ENCODE measurements at regions not wholly inside any gene's neighbourhood (a gene's known extent, or its start where the extent isn't known, plus 50 kb on each side); places are given as distances from the start of the nearest gene placed in this dataset.

DNA sequence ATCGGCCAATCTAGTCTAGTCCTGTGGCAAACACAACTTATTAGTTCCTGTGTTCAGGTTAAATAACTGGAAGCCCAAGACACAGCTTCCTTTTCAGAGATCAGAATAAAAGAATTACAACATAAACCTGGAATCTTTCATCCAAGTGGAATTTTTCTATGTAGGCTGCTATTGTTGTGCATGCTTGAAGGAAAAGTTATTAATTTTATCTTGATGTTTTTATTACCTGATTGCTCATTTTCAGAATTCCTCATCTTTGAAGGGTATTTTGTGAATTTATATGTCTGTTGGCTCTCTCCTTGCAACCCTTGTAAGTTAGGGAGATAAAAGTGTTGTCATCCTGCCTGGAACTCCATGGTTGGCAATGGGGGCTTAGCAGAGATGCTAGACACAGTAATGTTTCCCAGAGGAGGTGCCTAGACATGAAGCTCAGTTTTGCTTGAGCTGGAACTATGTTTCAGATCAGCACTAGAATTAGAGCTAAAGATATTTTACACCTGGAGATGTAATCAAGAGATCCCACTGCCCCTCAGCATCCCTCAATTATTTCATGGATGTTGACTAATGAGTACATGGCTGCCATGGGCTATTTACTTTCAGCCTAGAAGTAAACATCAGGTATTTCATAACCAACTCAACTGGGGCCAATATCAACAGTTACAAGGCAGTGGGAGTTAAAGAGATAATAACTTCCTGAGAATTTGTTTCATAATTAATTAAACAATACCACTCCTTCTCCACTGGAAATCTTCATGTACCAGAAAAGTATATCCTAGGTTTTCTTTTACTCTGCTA, 367.0 kb upstream of the MARCKS start:
- DNase-seq, result no peak

DNA sequence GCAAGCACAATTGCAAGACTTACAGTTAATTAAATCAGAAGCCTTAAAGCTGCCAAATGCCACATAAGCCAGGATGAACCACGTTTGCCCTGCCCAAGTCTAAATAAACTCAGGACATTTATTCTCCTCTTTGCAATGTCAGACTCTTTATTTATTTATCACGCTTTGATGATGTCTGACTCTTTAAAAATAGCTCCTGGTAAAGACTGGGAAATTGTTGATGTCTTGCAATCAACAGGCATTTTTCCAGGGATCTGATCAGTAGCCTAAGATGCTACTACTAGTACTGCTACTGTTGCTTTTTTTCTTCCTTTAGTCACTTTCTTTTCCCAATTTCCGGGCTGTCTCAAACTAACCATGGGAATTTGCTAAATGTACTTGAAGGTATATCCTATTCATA, 365.8 kb upstream of the MARCKS start:
- DNase-seq, result no peak

DNA sequence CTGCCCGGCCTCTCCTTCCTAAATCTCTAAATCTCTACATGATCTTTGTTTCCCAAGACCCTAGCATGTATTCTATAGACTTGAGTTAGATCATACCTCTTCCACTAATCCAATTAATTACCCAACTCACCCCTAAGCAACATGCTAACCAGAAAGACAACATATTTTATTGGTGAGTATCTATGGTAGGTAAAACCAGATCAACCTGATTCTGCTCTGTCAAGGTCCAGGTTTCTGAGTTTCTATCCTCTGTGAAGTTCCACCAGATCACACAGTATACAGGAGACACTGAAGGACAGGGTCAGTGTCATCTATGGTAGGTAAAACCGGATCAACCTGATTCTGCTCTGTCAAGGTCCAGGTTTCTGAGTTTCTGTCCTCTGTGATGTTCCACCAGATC, 363.2 kb upstream of the MARCKS start:
- DNase-seq, result no peak

DNA sequence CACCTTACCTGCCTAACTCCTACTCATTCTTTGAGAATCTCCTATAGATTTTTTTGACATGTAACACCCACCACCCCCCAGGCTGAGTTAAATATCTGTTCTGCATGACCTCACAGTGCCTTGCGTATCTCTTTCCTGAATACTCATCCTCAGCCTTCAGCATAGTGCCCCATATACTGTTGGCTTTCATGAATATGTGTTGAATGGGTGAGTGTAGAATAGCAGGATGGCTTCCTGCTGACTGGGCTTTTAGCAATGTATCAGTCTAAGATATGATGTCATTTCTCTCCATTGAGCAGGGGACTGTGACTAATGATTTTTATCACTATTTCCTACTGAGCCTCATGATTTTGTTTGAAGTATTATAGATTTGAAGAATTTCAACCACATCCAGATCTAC, 361.6 kb upstream of the MARCKS start:
- no peak for DNase-seq

DNA sequence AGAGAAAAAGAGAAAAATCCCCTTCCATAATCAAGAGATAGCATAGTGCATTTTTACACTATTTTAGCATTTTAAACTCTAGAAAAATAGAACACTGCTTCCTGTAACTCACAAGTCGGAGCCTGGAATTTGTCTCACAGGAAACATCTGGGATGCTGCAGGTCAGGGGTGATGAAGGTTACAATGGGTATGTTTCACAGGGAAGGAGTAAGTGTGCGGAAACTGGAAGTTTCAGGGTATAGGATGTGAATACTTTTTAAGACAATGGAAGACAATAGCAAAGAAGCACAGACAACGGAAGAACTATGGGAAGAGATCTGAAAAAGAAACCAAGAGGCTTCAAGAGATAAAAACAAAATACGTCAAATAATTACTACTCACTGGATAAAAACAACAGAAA, 361.0 kb upstream of the MARCKS start:
- no peak for DNase-seq

DNA sequence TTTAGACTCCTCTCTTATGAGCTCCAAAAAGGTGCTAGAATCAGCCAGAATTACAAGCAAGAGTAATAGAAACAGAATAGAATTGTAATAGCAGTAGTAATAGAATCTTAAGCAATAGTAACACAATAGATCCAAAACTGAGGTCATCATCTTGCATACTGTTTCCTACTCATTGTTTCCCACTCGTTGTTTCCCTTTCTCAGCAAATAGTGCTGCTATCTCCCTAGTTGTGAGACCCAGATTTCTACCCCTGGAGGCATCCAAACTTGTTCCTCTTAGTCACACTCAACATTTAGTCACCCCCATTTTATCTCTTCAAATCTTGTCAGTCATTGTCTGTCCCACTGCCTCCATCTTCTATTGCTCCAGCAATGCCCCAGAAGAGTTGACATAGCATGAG, 356.9 kb upstream of the MARCKS start:
- no peak for DNase-seq

DNA sequence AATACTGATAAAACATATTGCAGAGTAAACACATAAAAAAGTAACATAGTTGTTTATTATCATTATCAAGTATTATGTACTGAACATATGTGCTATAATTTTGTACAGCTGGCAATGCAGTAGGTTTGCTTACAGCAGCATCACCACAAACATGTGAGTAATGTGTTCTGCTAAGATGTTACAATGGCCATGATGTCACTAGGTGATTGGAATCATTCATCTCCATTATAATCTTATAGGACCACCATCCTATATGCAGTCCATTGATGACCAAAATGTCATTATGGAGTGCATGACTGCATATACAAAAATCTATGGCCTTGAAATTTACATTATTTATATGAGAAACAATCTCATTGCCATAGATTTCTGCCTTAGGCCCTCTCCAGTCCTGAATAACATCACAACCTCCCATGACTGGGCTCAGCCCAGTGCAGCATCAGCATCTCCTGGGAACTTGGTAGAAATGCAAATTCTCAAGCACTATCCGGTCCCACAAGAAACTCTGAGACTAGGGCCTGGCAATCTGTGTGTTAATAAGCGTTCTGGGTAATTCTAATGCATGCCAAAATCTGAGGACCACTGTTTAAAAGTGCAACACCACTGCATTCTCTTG, 352.0 kb upstream of the MARCKS start:
- DNase-seq, result no peak

DNA sequence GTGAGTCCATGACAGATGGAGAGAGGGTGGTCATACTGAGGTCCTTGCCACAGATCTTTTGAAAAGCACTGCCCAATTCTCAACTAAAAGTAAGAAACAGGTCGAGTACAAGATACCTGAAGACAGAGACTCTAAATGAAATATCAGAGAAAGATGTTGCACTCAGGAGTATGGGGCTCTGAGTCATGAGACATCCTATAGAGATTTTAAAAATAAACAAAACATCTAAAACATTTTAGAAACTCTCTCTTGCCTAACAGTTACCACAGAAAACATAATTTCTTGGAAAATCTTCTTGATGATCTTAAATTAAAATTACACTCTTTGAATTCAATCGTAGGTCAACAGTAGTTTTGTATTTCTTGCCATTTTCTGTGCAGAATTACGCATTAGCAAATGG, 348.9 kb upstream of the MARCKS start:
- DNase-seq, result no peak

DNA sequence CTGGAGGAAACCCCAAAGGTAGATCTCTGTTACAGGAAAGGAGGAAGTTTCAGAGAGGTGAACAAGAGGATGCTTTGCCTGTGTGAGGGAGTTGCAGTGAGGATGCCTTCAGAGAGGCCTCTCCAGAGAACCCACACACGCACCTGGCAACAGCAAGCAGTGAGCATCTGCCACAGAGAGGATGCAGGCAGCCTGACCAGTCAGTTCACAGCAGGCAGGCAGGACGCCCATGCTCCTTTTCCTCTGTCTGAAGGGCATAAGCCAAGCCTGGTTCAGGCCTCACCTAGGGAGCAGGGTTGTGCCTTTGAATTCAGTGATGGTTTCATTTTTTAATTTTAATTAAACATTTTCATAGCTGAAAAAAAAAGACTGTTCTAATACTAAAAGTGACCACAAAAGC, 346.0 kb upstream of the MARCKS start:
- no peak for DNase-seq

DNA sequence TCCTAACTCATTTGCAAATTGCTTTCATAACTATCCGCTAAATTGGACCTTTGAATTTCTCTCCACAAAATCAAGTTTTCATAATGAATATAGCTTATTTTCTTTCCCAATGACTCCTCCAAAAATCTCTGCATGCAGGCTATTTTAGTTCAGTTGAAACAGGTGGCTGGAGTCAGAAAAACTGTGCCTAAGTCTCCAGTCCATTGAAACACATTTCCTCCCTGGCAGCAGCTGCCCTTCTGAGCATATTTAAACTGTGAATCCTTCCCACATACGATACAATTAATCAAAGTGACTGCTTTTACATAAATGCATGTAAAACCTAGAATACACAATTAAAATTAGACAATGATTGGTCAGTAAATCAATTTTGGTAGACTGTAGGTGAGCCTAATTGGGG, 344.6 kb upstream of the MARCKS start:
- no peak for DNase-seq

DNA sequence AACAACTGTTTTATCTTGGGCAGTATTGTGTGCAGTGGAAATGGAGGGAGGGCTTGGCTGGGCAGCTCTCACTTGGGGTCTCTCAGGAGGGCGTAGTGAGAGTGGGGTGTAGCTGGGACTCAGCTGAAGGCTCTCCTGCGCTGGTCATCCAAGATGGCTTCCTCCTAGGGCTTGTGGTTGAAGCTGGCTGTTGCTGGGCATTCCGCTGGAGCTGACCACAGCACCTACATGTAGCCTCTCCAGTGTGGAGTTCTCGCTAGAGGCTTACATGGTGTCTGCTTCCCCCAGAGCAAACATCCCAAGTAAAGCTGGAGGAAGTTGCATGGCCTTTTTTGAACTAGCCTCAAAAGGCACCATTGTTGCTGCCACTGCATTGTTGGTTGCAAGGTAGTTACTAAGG, 344.1 kb upstream of the MARCKS start:
- no peak for DNase-seq

DNA sequence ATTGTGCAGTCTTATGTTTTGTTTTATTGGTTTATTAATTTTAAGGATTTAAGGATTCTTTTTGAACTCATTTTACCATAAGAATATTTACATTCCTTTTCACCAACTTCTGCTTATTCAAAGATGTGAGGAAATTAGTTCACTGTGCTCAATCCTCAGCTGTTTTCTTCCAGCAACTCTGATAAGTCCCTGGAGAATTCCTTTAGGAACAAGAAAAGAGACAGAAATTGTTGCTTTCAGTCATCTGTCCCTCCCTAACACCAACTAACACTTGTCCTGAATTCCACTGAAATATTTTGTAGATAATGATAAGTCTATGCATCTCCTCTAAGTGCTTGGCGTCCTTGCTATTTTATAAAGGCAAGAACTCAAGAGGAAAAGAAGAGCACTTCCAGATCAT, 334.8 kb upstream of the MARCKS start:
- DNase-seq, result no peak

DNA sequence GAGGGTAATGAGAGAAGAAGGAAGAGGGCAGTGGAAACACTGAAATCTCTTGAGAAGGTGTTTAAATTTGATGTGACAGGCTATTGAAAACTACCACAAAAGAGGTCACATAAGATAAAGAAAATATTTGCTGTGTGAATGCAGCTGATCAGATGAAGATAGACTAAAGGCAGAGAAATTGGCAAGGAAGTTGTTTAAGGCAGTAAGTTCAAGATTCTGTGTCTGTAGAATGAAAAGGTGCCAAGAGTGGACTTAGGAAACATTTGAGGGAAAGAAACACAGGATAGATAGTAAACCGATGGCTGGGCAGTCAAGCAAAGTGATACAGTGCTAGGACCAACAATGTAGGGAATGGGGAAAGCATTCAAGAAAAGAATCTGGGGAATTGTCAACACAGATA, 332.3 kb upstream of the MARCKS start:
- no peak for DNase-seq

DNA sequence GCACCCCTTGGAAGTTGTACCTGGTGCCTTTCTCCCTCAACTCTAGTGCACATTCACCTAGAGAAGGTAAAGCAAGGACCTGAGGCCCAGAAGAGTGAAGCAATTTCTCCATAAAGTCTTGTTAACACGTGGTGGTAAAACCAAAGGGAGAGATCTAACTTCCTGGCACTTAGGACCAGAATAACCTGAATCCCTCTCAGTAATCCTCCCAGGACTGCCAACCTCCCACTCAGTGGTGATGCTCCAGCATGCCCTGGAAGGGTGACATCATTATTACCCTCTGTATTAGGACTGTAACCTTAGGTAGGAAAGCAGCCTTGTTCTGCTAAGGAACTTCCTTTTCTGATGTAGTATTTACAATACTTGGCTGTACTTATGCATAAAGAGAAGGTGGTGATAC, 330.6 kb upstream of the MARCKS start:
- DNase-seq, result no peak

DNA sequence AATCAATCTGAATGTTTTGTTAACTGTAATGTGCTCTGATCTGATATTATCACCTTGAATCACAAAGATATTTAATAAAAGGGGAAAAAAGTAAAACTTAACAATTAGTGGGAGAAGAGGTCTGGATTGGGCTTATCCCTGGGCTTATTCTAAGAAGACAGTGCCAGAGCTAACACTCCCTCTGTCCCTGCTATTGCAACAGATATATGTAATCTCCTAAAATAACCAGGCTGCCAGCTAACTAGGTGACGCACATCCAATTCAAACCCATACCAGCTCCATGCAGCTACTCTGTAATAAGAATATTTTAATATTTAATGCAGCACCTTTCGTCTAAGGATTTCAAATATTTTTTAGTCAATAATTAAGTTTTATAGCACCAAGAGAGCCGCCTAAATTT, 330.1 kb upstream of the MARCKS start:
- no peak for DNase-seq

DNA sequence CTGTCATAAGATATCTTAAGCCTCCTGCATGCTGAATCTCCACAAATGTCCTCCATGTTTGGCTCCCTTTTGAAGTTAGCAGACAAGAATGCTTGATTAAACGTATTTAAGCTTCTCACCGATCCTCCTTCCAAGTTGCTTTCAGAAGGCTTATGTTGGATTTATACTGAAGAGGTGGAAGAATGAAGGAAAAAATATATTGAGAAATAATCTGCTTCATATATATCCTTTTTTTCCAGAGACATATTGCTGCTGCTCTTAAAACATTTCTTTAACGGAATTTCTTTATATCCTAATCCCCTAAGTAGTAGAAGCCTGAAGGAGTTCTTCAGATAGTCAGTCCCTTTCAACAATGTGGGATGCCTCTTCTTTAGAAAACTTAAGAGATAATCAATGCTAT, 329.0 kb upstream of the MARCKS start:
- no peak for DNase-seq

DNA sequence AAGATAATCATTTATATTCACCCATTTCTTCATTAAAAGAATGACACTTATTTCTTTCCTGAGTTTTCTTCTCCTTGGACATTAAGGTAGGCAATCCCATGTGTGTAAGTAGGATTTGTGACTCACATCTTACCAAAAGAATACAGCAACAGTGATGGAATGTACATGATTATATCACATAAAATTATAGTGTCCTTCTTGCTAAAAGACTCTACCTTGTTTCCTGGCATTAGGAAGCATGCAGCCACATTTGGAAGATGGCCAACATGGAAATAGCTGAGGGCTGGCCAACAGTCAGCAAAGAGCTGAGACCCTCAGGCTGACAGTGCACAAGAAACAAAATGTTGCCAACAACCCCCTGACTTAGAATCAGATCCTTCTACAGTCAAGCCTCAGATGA, 327.9 kb upstream of the MARCKS start:
- DNase-seq, result no peak

DNA sequence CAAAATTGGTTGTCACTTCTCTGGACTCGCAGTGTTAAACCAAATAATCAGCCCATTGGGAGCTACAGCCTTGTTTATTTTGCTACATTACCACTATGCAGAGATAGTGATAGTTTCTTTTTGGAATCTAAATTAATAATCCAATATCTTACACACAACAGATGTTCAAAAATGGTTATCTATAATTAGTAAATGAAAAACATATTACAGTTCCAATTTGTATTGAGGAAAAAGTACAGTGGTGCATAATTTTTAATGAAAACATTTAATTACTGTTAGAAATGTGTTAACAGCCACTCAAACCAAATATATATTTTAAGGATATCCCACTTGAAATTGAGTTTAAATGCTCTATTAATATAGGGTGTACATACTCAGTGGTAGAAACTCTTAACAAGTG, 327.3 kb upstream of the MARCKS start:
- DNase-seq, result no peak

DNA sequence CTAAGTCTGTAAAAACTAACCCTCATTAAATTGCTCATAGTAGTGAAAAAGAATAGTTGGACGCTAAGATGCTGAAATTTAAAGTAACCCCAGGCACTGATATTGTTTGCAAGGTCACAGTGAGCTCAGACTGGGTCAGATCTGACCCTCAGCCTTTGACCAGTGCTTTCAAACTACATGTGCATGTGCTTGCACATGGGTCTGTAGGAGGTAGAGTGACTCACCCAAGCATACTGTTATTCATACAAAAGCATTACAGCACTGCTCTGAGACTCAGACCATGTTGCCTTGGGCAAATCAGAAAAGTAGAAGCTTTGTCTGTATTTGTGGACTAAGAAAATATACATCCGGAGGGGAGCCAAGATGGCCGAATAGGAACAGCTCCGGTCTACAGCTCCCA, 326.4 kb upstream of the MARCKS start:
- DNase-seq, result peak; percentile 54

DNA sequence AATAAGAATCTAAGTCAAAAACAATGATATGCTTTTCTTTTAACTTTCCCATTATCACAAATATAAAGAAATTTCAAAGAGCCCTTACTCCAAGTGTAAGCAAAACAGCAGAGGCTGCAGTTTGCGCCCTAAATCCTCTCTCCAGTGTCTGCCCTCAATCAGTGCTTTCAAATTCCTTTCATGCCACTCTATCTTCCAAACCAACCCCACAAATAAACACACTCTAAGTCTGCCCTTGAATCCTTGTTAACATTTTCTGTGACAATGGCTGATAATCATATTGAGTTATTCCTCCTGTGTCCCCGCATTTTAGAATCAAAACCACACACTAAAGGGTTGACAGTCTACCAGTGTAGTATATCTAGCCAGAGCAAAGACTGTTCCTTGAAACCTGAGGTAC, 317.9 kb upstream of the MARCKS start:
- DNase-seq, result no peak

DNA sequence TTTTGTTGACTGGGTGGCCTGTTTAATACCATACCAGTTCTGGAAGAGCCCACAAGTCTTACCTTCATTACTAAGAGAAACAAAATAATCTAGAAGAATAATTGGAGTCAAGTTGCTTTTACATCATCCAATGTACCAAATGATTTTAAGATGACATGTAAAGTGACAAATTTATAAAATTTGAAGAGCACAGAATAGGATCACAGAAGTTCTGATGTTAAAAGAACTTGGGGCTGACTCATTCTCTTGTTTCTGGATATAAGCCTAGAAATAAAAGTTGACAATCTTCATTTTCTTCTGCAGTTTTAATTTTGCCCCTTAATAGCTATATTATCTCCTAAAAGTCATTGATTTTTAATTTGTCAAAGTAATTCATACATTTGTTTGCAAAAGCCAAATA, 317.5 kb upstream of the MARCKS start:
- DNase-seq, result no peak

DNA sequence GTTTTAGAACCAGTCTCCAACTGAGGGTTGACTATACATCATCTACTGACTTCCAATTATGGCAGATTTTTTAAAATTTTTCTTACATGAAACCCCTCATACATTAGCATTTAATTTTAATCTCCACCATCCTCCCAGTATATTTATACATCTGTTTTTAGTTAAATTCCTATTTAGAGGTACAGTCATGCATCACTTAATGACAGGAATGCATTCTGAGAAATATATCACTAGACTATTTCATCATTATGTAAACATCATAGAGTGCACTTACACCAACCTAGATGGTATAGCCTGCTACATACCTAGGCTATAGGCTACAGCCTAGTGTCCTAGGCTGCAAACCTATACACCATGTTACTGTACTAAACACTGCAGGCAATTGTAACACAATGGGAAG, 316.7 kb upstream of the MARCKS start:
- DNase-seq, result no peak

DNA sequence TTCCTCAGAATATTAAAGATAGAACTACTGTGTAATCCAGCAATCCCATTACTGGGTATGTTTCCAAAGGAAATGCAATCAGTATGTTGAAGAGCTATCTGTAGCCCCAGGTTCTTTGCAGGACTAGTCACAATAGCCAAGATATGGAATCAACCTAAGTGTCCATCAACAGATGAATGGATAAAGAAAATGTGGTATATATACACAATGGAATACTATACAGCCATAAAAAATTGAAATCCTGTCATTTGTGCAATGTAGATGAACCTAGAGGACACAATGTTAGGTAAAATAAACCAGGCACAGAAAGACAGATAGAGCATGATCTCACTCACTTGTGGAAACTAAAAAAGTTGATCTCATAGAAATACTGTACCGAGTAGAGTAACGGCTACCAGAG, 306.0 kb upstream of the MARCKS start:
- no peak for DNase-seq

DNA sequence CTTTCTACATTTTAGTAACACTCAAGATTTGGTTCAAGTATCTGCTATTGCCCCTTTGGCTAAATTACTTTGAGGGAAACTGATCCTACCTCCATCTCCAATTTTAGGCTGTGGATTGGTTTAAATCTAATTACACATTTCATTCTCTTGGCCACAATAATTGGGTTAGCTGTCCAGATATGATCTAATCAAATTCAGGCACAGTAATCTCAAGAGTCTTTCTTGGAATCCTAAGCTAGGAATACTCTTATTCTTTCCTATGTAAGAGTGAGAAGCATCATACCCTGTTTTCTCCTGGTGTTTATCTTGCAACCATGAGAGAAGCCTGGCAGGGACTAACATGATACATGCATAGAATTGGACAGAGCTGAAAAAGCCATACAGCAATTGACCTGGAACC, 300.4 kb upstream of the MARCKS start:
- no peak for DNase-seq

DNA sequence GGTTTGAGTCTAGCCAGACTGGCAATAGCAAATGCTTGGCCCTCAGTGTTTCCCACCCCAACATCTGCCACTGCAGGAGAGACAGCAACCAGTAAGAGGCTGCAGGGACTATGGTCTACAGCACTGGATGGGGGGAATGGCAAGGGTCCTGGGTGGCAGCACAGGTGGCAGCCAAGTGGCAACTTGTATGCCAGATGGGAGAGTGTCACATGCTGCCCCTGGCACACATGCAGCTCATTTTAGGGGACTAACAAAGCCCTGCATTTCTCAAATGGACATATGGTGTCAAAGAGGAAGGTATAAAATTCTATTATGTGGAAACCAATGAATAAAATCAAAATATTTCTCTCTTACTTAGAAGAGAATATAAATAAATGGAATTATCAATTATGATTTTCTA, 298.7 kb upstream of the MARCKS start:
- DNase-seq, result no peak

All from amniotic stem cell (primary cell).